ENCODE measurements at regions not wholly inside any gene's neighbourhood (a gene's known extent, or its start where the extent isn't known, plus 50 kb on each side); places are given as distances from the start of the nearest gene placed in this dataset.
A peak's percentile ranks its signal among the peaks of the same experiment; 100 is the strongest.

DNA sequence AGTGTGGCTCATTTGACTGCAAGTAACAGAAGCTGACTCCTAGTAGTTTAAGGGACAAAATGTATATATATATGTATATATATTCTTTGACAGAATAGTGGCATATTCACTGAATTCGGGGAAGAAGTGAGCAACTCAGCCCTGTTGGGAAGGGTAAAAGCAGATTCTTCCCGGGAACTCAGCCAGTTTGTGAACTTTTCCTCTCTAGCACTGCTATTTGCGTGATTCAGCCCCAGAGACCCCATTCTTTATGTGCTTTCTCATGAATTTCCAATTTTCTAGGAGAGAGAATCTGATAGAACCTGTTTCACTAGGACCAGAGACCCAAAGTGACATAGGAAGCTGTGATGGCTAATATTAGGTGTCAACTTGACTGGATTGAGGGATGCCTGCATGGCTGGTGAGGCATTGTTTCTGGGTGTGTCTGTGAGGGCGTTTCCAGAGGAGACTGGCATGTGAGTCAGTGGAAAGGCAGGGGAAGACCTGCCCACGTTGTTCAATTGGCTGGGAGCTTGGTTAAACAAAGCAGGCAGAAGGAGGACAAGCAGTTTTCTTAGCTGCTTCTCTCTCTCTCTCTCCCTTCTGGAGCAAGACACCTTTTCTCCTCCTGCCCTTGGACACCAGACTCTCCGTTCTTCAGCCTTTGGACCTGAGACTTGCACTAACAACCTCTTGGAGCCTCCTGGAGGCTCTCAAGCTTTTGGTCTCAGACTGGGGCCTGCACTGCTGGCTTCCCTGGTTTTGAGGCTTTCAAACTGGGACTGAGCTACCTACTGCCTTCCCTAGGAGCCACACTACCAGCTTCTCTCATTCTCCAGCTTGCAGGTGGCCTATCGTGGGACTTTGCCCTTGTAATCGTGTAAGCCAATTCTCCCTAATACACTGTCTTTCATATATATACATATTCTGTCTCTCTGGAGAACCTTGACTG is 93.4 kb upstream of the KCNK1 start:
- DNase-seq, result no peak

DNA sequence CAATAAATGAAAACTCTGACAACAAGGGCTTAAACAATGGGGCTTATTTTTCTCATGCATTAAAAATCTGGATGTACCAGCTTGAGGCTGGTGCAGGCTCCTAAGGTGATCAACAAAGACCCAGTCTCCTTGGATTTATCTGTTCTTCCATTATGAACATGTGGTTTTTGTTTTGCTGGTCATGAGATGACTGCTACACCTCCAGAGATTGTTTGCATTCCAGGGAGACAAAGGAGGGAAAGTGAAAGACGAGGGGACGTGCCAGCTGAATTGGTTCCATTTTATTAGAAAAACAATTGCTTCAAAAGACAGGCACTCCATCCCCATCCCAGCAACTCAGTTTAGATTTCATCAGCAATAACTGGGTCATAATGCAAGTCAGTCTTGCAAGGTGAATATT is 90.9 kb upstream of the KCNK1 start:
- DNase-seq, result no peak

DNA sequence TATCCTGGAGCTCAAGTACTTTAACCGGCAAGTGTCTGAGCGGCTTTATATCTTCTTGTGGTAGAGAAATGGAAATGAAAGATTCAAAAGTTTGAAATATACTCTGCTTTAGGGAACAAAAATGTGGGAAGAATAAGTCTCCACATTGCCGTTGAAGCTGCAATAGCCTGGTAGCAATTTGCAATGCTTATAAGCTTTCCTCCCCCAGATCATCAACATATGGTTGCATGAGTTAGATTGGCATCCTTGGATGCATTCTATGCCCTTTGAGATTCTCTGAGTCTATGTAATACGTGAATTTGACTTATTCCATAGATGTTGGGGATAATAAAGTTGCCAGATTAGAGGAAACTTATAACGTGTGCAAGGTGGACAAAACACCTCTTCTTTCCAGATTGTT is 86.1 kb upstream of the KCNK1 start:
- DNase-seq, result no peak

DNA sequence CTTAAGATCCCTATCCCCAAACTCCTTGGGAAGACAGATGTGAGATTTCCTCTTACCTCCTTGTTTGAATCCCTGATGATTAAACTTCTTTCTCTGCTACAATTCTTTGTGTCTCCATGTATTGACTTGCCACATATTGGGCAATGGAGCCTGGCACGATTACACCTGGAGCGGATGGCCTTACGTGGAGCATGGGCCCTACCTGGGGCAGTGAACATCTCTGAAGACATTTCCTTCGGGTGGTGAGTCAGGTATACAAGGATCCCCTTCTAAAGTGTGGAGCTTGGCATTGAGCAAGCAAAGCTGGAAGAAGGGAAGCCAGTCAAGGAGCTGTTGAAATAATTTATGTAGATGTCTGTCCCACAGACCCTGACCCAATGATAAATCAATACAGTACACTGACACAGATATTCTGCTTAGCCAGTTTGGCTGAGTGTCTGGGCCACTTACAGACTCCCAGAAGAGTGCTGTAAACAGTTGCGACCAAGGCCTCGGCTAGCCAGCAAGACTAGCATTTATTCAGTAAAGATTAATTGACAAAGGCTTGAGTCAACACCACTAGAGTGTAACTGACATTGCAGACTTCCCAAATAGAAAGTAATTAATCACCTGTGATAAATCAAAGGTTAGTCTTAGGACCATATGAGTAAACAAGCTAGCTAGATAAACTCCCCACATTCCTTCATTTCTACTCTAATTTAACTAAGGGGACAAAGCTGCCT is 83.1 kb upstream of the KCNK1 start:
- no peak for DNase-seq

DNA sequence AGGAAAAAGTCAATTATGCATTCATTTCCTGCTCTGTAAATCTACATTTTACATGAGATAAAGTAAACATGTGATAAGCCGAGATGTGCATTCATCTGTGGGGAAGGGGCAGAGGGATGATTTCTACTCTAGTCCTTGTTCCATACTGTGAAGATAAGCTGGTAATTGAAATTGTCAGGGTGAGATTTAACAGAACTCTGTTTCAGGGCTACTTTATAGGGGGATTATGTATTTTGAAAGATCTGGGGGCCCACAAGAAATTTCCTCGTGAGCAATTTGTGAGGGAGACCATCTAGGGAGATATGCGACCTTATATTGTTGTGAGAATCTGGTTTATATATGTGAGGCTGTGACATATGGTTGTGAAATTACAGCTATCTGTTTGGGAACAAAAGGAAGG is 73.1 kb upstream of the KCNK1 start:
- DNase-seq, result no peak

DNA sequence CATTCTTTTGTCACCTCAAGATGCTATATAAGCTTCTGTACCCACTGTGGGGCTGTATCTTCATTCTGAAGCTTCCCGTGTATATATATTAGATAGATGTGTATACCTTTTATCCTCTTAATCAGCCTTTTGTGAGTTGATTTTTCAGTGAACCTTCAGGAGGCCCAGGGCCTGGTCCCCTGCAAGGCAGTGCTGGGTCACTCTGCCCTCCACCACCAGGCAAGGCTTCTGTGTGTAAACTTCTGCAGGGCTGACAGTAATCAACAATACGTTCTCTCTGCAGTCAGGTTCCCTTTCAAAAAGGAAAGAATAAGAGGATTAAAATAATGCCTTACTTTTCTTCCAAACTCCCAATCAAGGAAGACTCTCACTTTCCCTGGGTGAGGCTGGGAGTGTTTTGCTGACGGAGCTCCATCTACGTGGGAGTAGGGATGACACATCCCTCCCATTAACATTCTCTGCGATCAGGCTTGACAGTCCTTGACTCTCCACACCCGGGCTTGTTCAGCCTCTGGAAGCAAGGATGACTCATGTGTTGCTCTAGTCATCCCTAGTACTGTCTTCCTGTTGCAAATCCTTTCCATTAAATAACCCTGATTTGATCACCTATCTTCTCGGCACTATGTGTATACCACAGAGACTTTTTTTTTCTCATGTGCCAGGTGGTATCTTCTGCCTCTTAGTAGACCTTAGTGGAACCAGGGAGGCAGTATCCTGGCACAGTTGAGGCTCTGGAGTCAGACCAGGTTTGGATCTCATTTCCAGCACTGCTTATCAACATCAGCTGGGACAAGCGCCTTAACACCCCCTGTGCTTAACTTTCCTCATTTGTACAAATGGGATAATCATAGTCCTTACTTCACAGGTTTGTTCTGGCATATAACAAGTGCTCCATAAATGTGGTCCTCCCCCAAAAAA is 70.3 kb upstream of the KCNK1 start:
- no peak for DNase-seq

DNA sequence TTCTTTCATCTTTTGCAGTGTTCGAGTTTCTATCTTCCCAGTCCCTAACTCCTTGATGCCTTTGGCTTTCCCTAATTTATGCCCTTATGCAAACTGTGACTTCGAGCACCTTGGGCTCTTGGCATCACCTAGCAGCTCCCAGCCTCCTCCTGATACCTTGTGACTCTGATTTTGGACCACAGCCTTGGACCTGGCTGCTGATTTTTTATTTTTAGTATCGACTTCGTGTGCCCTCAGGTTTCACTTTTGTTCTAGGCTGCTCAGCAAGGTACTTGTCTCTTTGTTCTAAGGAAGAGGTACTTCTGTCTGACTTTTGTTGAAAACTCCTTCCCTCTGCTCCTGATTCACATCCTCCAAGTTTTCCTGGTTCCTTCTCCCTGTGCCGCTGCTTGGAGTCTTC is 69.6 kb upstream of the KCNK1 start:
- peak in 1 of 5 experiments; percentile 19 for DNase-seq

DNA sequence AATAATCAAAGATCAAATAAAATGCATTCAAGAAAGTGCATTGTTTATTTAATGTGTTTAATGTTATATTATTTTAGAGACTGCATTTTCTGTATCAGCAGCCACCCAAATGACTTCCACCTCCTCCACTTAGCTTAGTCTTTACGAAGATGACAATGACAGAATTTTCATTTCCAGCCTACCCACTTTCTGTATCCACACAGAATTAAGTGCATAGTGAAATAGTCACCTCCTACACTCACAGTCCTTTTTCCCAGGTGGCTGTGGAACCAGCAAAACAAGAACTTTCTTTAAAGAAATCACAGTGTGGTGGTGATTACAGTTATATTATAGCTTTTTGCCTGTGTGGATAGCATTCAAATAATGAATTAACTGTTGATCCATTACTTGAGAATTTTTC is 66.2 kb upstream of the KCNK1 start:
- no peak for DNase-seq

DNA sequence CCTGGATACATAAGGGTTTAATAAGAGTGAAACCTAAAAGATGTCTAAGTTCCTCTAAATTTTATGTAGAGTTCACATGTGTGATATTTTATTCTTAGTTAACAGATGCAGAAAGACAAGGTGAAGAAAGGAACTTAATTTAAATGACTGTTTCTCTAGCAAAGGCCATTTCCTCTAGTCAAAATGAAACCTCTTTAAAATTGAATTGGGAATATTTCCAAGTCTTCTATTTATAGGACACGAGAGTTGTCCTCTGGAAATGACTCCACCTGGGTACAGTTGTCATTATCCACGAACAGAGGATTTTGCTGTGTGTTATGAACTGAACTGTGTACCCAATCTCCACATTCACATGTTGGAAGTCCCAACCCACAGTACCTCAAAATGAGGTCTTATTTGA is 64.5 kb upstream of the KCNK1 start:
- DNase-seq, result no peak

DNA sequence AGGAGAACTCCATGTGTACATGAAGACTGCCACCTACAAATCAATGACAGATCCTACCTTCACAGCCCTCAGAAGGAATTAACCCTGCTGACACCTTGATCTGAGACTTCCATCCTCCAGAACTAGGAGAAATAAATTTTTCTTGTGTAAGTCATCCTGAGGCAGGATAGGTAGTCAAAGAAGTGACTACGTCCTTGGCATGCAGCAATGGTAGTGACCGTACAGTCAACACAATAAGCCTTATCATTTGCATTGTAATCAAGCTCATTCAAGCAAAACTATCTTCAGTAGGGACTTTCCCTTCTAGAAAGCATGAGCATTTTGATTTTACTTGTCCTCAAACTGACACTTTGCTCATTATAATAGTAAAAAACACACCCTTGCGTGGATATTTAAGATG is 64.0 kb upstream of the KCNK1 start:
- DNase-seq, result no peak

DNA sequence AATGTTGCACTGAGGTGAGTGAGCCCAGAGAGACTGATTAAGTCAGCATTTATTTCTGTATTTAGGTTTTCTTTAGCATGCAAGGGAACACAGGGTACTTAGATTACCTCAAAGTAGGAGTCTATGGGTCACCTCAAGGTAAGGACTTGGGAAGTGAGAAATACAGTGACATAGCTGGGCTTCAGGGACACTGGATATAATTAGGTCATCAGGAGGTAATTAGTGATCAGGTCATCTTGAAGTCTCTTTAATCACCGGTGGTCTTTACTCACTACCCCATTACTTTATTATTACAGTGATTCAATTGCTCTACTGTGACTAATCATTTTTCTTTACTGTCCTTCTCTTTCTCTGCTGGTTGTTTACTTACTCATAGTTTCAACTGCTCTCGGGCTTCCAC is 59.9 kb upstream of the KCNK1 start:
- DNase-seq, result no peak

DNA sequence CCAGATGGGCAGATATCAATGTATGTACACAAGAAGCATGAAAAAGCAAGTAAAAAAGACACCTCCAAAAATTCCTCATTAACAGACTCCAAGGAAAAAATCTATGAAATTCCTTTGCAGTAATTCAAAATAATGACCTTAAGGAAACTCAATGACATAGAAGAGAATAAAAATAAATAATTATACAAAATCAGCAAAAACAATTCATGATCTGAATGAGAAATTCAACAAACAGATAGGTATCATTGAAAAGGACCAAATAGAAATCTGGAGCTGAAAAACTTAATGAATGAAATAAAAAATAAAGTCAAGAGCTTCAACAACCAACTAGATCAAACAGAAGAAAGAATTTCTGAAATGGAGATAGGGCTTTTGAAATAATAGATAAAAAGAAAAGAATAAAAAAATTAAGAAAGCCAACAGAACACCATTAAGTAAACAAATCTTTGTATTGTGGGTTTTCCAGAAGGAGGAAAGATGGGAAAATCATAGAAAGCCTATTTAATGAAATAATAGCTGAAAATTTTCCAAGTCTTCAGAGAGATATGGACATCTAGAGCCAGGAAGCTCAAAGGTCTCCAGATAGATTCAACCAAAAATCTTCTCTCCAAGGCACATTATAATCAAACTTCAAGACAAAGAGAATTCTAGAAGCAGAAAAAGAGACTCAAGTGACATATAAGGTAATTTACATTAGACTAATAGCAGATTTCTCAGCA is 52.0 kb upstream of the KCNK1 start:
- DNase-seq, result no peak
